ENCODE measurements at regions not wholly inside any gene's neighbourhood (a gene's known extent, or its start where the extent isn't known, plus 50 kb on each side); places are given as distances from the start of the nearest gene placed in this dataset.

GRCh38 chr4:106835919-106836318, 200.2 kb downstream of the DKK2 start:
- TF ChIP-seq POLR2AphosphoS5 (IDR thresholded peaks at IDR 0.05) (no peak), POLR2A (IDR thresholded peaks at IDR 0.05) (no peak), CTCF (IDR thresholded peaks at IDR 0.05) (no peak)

Measured in upper lobe of left lung (tissue), 4 donors.